ENCODE measurements at regions not wholly inside any gene's neighbourhood (a gene's known extent, or its start where the extent isn't known, plus 50 kb on each side); places are given as distances from the start of the nearest gene placed in this dataset.

- DNase-seq (ENCODE audit: low read depth) = no peak
Observed at GRCh38 chr5:103829585-103829984, 267.0 kb upstream of the NUDT12 start.

GRCh38 chr5:103827976-103828375, 265.4 kb upstream of the NUDT12 start:
- no peak for DNase-seq (ENCODE audit: low read depth)
- H3K4me3 ChIP-seq (ENCODE audit: low read depth, low read length) = no peak overlapping the region

More at GRCh38 chr5:103829585-103829984, 267.0 kb upstream of the NUDT12 start:
- H3K4me3 ChIP-seq (ENCODE audit: low read depth, low read length) = no peak overlapping the region

GRCh38 chr5:103821361-103821760, 258.8 kb upstream of the NUDT12 start:
- no peak for DNase-seq (ENCODE audit: low read depth)
- no peak overlapping the region for H3K4me3 ChIP-seq (ENCODE audit: low read depth, low read length)

GRCh38 chr5:103808464-103809106, 246.0 kb upstream of the NUDT12 start:
- peak; percentile 19 for DNase-seq (ENCODE audit: low read depth)
- no peak overlapping the region for H3K4me3 ChIP-seq (ENCODE audit: low read depth, low read length)

- H3K4me3 ChIP-seq (ENCODE audit: low read depth, low read length) = no peak overlapping the region
- DNase-seq (ENCODE audit: low read depth) = peak; percentile 12
Observed at GRCh38 chr5:103804711-103805110, 242.1 kb upstream of the NUDT12 start.

GRCh38 chr5:103801681-103802080, 239.1 kb upstream of the NUDT12 start:
- H3K4me3 ChIP-seq (ENCODE audit: low read depth, low read length) = no peak overlapping the region
- no peak for DNase-seq (ENCODE audit: low read depth)

- DNase-seq (ENCODE audit: low read depth) = peak; percentile 8
- no peak overlapping the region for H3K4me3 ChIP-seq (ENCODE audit: low read depth, low read length)
Observed at GRCh38 chr5:103800741-103801495, 238.3 kb upstream of the NUDT12 start.

- no peak overlapping the region for H3K4me3 ChIP-seq (ENCODE audit: low read depth, low read length)
- DNase-seq (ENCODE audit: low read depth) = no peak
Observed at GRCh38 chr5:103793595-103794182, 231.1 kb upstream of the NUDT12 start.

- no peak overlapping the region for H3K4me3 ChIP-seq (ENCODE audit: low read depth, low read length)
- DNase-seq (ENCODE audit: low read depth) = no peak
Observed at GRCh38 chr5:103785569-103785968, 223.0 kb upstream of the NUDT12 start.

- no peak for DNase-seq (ENCODE audit: low read depth)
Observed at GRCh38 chr5:103783669-103784068, 221.1 kb upstream of the NUDT12 start.

GRCh38 chr5:103780794-103781193, 218.2 kb upstream of the NUDT12 start:
- H3K4me3 ChIP-seq (ENCODE audit: low read depth, low read length) = no peak overlapping the region
- DNase-seq (ENCODE audit: low read depth) = no peak

More at GRCh38 chr5:103783669-103784068, 221.1 kb upstream of the NUDT12 start:
- no peak overlapping the region for H3K4me3 ChIP-seq (ENCODE audit: low read depth, low read length)

GRCh38 chr5:103774721-103775120, 212.1 kb upstream of the NUDT12 start:
- H3K4me3 ChIP-seq (ENCODE audit: low read depth, low read length) = no peak overlapping the region
- DNase-seq (ENCODE audit: low read depth) = peak; percentile 3

GRCh38 chr5:103772248-103772647, 209.7 kb upstream of the NUDT12 start:
- no peak for DNase-seq (ENCODE audit: low read depth)
- H3K4me3 ChIP-seq (ENCODE audit: low read depth, low read length) = no peak overlapping the region

- DNase-seq (ENCODE audit: low read depth) = no peak
- H3K4me3 ChIP-seq (ENCODE audit: low read depth, low read length) = no peak overlapping the region
Observed at GRCh38 chr5:103764403-103764802, 201.8 kb upstream of the NUDT12 start.

GRCh38 chr5:103758996-103759395, 196.4 kb upstream of the NUDT12 start:
- DNase-seq (ENCODE audit: low read depth) = no peak
- no peak overlapping the region for H3K4me3 ChIP-seq (ENCODE audit: low read depth, low read length)

GRCh38 chr5:103755974-103756373, 193.4 kb upstream of the NUDT12 start:
- no peak overlapping the region for H3K4me3 ChIP-seq (ENCODE audit: low read depth, low read length)
- no peak for DNase-seq (ENCODE audit: low read depth)

GRCh38 chr5:103745353-103746065, 182.9 kb upstream of the NUDT12 start:
- peak; percentile 14 for DNase-seq (ENCODE audit: low read depth)

GRCh38 chr5:103744159-103744558, 181.6 kb upstream of the NUDT12 start:
- H3K4me3 ChIP-seq (ENCODE audit: low read depth, low read length) = no peak overlapping the region
- peak; percentile 44 for DNase-seq (ENCODE audit: low read depth)

More at GRCh38 chr5:103745353-103746065, 182.9 kb upstream of the NUDT12 start:
- H3K4me3 ChIP-seq (ENCODE audit: low read depth, low read length) = no peak overlapping the region

- H3K4me3 ChIP-seq (ENCODE audit: low read depth, low read length) = no peak overlapping the region
- DNase-seq (ENCODE audit: low read depth) = no peak
Observed at GRCh38 chr5:103743421-103743820, 180.8 kb upstream of the NUDT12 start.

- peak; percentile 10 for DNase-seq (ENCODE audit: low read depth)
- H3K4me3 ChIP-seq (ENCODE audit: low read depth, low read length) = no peak overlapping the region
Observed at GRCh38 chr5:103741984-103742383, 179.4 kb upstream of the NUDT12 start.
